ENCODE measurements at regions not wholly inside any gene's neighbourhood (a gene's known extent, or its start where the extent isn't known, plus 50 kb on each side); places are given as distances from the start of the nearest gene placed in this dataset.

- DNase-seq (no peak), ATAC-seq (no peak)
- Histone ChIP-seq H3K4me3 (no peak overlapping the region), H3K27ac (no peak overlapping the region), H3K36me3 (no peaks in the 10 kb centered on the region), H3K4me1 (no peaks in the 10 kb centered on the region), H3K9me3 (no peaks in the 10 kb centered on the region), H3K27me3 (no peaks in the 10 kb centered on the region)
- intact Hi-C loops (cut with DNase I) = loop anchor here in 1 of 10 donors (5.0 kb wide), 1 partner anchor 123 kb away; no protein-coding TSS in a partner anchor
- TF ChIP-seq POLR2A (IDR thresholded peaks at IDR 0.05) = no peak
- no peak for TF ChIP-seq CTCF (IDR thresholded peaks at IDR 0.05)
- 62 to 71% (median 67%) methylated on average over 7 of the region's 7 CpGs for WGBS, 4 donors
These were observed 64.2 kb upstream of the COL1A2 start for GRCh38 chr7:94330269-94331020.

GRCh38 chr7:94332571-94332970 lies 62.1 kb upstream of the COL1A2 start:
- no peak for TF ChIP-seq CTCF (IDR thresholded peaks at IDR 0.05)
- no peak for TF ChIP-seq POLR2A (IDR thresholded peaks at IDR 0.05)
- DNase-seq = no peak
- H3K27me3 ChIP-seq = no peaks in the 10 kb centered on the region
- no peaks in the 10 kb centered on the region for H3K4me1 ChIP-seq
- intact Hi-C loops (cut with DNase I) = loop anchor here in 1 of 10 donors (5.0 kb wide), 1 partner anchor 125 kb away; no protein-coding TSS in a partner anchor
- no peak overlapping the region for H3K4me3 ChIP-seq
- no peak overlapping the region for H3K27ac ChIP-seq
- no peak for ATAC-seq
- 93 to 97% (median 95%) methylated on average over 2 of the region's 2 CpGs for WGBS, 4 donors
- no peaks in the 10 kb centered on the region for H3K9me3 ChIP-seq
- H3K36me3 ChIP-seq = no peaks in the 10 kb centered on the region

GRCh38 chr7:94333810-94334209 lies 60.9 kb upstream of the COL1A2 start:
- no peak overlapping the region for H3K27ac ChIP-seq
- no peaks in the 10 kb centered on the region for H3K4me1 ChIP-seq
- TF ChIP-seq POLR2A (IDR thresholded peaks at IDR 0.05) (no peak), CTCF (IDR thresholded peaks at IDR 0.05) (no peak)
- ATAC-seq (no peak), DNase-seq (no peak)
- H3K27me3 ChIP-seq = no peaks in the 10 kb centered on the region
- H3K4me3 ChIP-seq = no peak overlapping the region
- H3K9me3 ChIP-seq = no peaks in the 10 kb centered on the region
- intact Hi-C loops (cut with DNase I) = loop anchor here in 1 of 10 donors (5.0 kb wide), 1 partner anchor 127 kb away; no protein-coding TSS in a partner anchor
- H3K36me3 ChIP-seq = no peaks in the 10 kb centered on the region

- intact Hi-C loops (cut with DNase I) = no loop called here
- 70 to 89% (median 80%) methylated on average over 1 of the region's 1 CpG for WGBS, 4 donors
- DNase-seq (no peak), ATAC-seq (no peak)
- Histone ChIP-seq H3K36me3 (no peaks in the 10 kb centered on the region), H3K4me1 (no peaks in the 10 kb centered on the region), H3K9me3 (no peaks in the 10 kb centered on the region), H3K4me3 (no peak overlapping the region), H3K27me3 (no peaks in the 10 kb centered on the region), H3K27ac (no peak overlapping the region)
- TF ChIP-seq CTCF (IDR thresholded peaks at IDR 0.05) (no peak), POLR2A (IDR thresholded peaks at IDR 0.05) (no peak)
These were observed 59.1 kb upstream of the COL1A2 start for GRCh38 chr7:94335586-94335985.
